Esophagus squamous epithelium (tissue), 5 donors: ENCODE measurements at regions not wholly inside any gene's neighbourhood (a gene's known extent, or its start where the extent isn't known, plus 50 kb on each side); places are given as distances from the start of the nearest gene placed in this dataset.

Experiments used
- DNase-seq: peaks from one replicate; lab custom pipeline; 2025; lab: John Stamatoyannopoulos, UW
- H3K27ac ChIP-seq, 4 donors: fragments of 200-600 bp; sonication (generic); one replicate each; pipeline ENCODE4 v1.5.1; 2016 to 2019; ENCODE audit warnings: mild to moderate bottlenecking in 1 of 4
- H3K27me3 ChIP-seq, 4 donors: fragments of 200-600 bp; sonication (generic); 1 replicate in 3 of 4; 2 replicates in 1 of 4; pipeline versions ENCODE4 v1.5.1 to v1.6.0; 2017 to 2021; ENCODE audit warnings: antibody characterized with exemption in 1 of 4
- H3K36me3 ChIP-seq, 3 donors: fragments of 200-600 bp; sonication (generic); one replicate each; pipeline ENCODE4 v1.5.1; 2016 to 2019
- H3K4me1 ChIP-seq, 3 donors: fragments of 200-600 bp; sonication (generic); one replicate each; pipeline ENCODE4 v1.5.1; 2017 to 2019
- H3K4me3 ChIP-seq, 4 donors: fragments of 200-600 bp; sonication (generic); 1 replicate in 3 of 4; 2 replicates in 1 of 4; pipeline ENCODE4 v1.5.1; 2016 to 2019; ENCODE audit warnings: mild to moderate bottlenecking in 2 of 4, moderate library complexity in 1 of 4
- H3K9me3 ChIP-seq, 3 donors: fragments of 200-600 bp; sonication (generic); one replicate each; pipeline ENCODE4 v1.5.1; 2016 to 2019
- POLR2A ChIP-seq, 4 donors: fragments of 450-650 bp; IDR thresholded peaks; one replicate each; pipeline ENCODE4 v1.6.1; 2017; ENCODE audit warnings: antibody characterized with exemption in 4 of 4, mild to moderate bottlenecking in 4 of 4, moderate library complexity in 3 of 4
- WGBS, 2 donors: methylation state at CpG; one replicate each; pipeline ENCODE4 v1.1.5; 2018; 5-methylcytosine and 5-hydroxymethylcytosine counted together
- intact Hi-C: fragments of 100-400 bp; cut with DNase I; formaldehyde crosslinking; loops from one replicate; pipeline ENCODE4 v1.15.0; 2022
- TF ChIP-seq, protein P1 (sequence below), 6 experiments: fragments of 450-650 bp in 4 of 6; fragments of 200-600 bp in 2 of 6; sonication (generic) in 2 of 6; IDR thresholded peaks; one replicate each; pipeline ENCODE4 v1.5.1; 2016 to 2019; ENCODE audit warnings: antibody characterized with exemption in 6 of 6, mild to moderate bottlenecking in 4 of 6, moderate library complexity in 4 of 6
- donor health status: DM: yes; HTN: yes; CAD: no.

- Histone ChIP-seq H3K27ac (no peak overlapping the region), H3K36me3 (no peaks in the 10 kb centered on the region), H3K4me3 (no peak overlapping the region), H3K4me1 (no peaks in the 10 kb centered on the region), H3K27me3 (no peaks in the 10 kb centered on the region), H3K9me3 (no peaks in the 10 kb centered on the region)
- 73 to 74% methylated on average over 3 of the region's 3 CpGs for WGBS, 2 donors
- DNase-seq: no peak
- intact Hi-C loops: no loop called here
- no peak for TF ChIP-seq POLR2A (IDR thresholded peaks at IDR 0.05)
- TF ChIP-seq, protein P1, sequence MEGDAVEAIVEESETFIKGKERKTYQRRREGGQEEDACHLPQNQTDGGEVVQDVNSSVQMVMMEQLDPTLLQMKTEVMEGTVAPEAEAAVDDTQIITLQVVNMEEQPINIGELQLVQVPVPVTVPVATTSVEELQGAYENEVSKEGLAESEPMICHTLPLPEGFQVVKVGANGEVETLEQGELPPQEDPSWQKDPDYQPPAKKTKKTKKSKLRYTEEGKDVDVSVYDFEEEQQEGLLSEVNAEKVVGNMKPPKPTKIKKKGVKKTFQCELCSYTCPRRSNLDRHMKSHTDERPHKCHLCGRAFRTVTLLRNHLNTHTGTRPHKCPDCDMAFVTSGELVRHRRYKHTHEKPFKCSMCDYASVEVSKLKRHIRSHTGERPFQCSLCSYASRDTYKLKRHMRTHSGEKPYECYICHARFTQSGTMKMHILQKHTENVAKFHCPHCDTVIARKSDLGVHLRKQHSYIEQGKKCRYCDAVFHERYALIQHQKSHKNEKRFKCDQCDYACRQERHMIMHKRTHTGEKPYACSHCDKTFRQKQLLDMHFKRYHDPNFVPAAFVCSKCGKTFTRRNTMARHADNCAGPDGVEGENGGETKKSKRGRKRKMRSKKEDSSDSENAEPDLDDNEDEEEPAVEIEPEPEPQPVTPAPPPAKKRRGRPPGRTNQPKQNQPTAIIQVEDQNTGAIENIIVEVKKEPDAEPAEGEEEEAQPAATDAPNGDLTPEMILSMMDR (IDR thresholded peaks at IDR 0.05): no peak
Observed at GRCh38 chr18:64270121-64270520, 121.2 kb upstream of the LINC00305 start.

- intact Hi-C loops: no loop called here
- H3K4me3 ChIP-seq: no peak overlapping the region
- no peaks in the 10 kb centered on the region for H3K4me1 ChIP-seq
- TF ChIP-seq, protein P1 (IDR thresholded peaks at IDR 0.05): no peak
- no peak for TF ChIP-seq POLR2A (IDR thresholded peaks at IDR 0.05)
- no peaks in the 10 kb centered on the region for H3K27me3 ChIP-seq
- DNase-seq: no peak
- H3K36me3 ChIP-seq: no peaks in the 10 kb centered on the region
- no peak overlapping the region for H3K27ac ChIP-seq
- no peaks in the 10 kb centered on the region for H3K9me3 ChIP-seq
- WGBS, 2 donors: 54 to 68% methylated on average over 2 of the region's 2 CpGs
Observed at GRCh38 chr18:64264171-64264570, 115.3 kb upstream of the LINC00305 start.

DNA sequence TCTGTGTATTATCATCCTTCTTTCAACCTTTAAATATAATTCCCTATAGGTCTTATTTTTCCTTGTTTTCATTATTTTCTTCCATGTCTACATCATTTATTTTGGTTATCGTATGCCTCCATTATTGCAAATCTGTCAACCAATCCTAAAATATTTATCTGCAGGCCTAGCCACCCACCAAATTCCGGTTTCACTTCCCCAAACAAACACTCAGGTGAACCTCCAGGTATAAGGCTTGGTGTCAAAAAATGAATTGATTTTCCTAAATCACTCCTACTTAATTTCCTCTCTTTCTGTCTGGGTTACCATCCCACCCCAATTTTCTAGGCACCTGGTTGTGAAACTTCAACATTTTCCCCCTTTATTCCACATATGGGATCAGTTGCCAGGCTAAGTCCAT, 111.9 kb upstream of the LINC00305 start:
- Histone ChIP-seq H3K9me3 (no peaks in the 10 kb centered on the region), H3K36me3 (no peaks in the 10 kb centered on the region), H3K4me3 (no peak overlapping the region), H3K27ac (no peak overlapping the region), H3K27me3 (no peaks in the 10 kb centered on the region), H3K4me1 (no peaks in the 10 kb centered on the region)
- DNase-seq: no peak
- WGBS, 2 donors: 76 to 93% methylated on average over 2 of the region's 2 CpGs
- intact Hi-C loops: no loop called here
- TF ChIP-seq, protein P1 (IDR thresholded peaks at IDR 0.05): no peak
- no peak for TF ChIP-seq POLR2A (IDR thresholded peaks at IDR 0.05)

DNA sequence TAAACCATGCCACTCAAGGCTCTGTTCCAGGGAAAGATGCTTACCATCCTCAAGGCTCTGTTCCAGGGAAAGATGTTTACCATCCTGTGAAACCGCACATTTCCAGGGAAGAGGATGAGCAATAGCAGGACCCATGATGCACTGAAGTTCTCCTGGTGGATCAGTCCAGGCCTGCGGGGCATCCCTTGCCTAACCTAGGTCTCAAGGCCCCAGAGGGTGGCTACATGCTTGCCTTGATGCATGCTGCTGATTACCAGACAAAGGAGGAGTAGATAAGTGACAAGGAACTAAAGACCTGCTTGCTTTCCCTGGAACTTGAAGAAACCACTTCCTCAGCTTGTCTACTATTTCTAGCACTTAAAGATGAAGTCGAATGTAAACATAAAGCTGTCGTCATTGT, 111.0 kb upstream of the LINC00305 start:
- WGBS, 2 donors: 51 to 53% methylated on average over 3 to 4 of the region's 4 CpGs
- no peaks in the 10 kb centered on the region for H3K4me1 ChIP-seq
- no peaks in the 10 kb centered on the region for H3K9me3 ChIP-seq
- no peak overlapping the region for H3K4me3 ChIP-seq
- H3K27me3 ChIP-seq: no peaks in the 10 kb centered on the region
- H3K27ac ChIP-seq: no peak overlapping the region
- no peaks in the 10 kb centered on the region for H3K36me3 ChIP-seq
- DNase-seq: no peak
- intact Hi-C loops: no loop called here
- TF ChIP-seq, protein P1 (IDR thresholded peaks at IDR 0.05): no peak
- TF ChIP-seq POLR2A (IDR thresholded peaks at IDR 0.05): no peak

DNA sequence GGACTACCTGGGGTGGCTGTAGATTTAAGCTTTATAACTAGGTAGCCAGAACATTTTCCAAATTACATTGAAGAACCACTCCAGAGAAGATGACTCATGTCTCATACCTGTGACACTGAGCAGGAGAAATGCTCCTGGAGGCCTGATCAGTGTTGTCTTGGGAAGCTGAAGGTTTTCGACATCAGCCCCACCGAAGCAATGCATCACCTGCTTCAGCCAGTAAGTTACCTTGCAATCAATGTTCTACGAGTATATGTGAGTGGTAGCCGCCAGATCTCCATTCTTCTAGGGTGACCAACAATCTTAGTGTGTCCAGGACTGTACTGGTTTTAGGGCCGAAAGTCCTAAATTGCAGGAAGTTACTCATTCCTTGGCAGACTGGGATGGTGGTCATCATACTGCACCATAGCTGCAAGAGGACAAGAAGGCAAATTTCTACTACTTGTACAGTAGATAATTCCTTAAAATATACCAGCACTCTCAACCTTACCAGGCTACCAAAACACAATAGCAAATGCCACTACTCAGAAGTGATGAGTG, 109.3 kb upstream of the LINC00305 start:
- intact Hi-C loops: no loop called here
- Histone ChIP-seq H3K36me3 (no peaks in the 10 kb centered on the region), H3K27ac (no peak overlapping the region), H3K27me3 (no peaks in the 10 kb centered on the region), H3K4me3 (no peak overlapping the region), H3K4me1 (no peaks in the 10 kb centered on the region), H3K9me3 (no peaks in the 10 kb centered on the region)
- no peak for TF ChIP-seq POLR2A (IDR thresholded peaks at IDR 0.05)
- TF ChIP-seq, protein P1 (IDR thresholded peaks at IDR 0.05): no peak
- WGBS, 2 donors: 69 to 90% methylated on average over 5 of the region's 5 CpGs
- no peak for DNase-seq
